CD4-positive, alpha-beta T cell treated with Interleukin-4 for 1 hour (primary cell): ENCODE measurements at regions not wholly inside any gene's neighbourhood (a gene's known extent, or its start where the extent isn't known, plus 50 kb on each side); places are given as distances from the start of the nearest gene placed in this dataset.

ENCODE experiments used
- DNase-seq, 2 donors: peaks; one replicate each; pipeline ENCODE4 v3.0.0-alpha.2; 2020 to 2022

DNA sequence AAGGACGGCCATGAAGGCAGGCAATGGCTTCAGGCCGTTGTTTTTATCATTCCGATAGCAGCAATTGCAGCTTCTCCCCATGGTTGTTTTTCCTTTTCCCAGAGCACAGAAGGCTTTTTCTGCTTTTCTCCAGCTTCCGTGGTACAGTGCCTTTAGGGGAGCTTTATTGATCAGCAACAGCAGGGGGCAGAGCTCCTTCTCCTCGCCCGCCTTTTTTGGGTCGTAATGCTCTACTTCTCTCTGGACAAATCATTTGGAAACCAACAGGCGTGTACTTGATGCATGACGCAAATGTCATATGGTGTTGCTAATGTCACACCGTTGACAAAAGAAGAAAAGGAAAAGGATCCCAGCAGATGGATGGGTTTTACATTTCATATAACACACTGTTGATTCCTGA, 79.7 kb upstream of the SNRK start:
- no peak for DNase-seq

DNA sequence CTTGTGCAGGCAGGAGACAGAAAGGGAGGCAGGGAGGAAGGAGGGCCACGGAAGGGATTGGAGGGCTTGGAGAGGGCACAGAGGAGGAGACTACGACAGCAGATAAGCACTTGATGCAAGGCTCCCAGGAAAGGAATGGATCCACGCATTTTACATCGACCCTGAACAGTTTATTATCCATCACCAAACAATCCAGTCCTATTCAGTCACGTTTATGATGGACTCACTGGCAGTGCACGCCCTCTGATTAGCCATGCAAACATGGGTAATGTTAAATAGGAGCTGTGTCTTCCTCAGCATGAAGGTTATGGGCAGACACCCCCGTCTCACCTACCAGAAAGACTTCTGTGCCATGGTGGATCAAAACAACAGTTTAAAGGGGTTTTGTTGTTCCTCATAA, 80.2 kb upstream of the SNRK start:
- DNase-seq = no peak

- DNase-seq = no peak
Measured at GRCh38 chr3:43203022-43203421, 83.3 kb upstream of the SNRK start.

- no peak for DNase-seq
Measured at GRCh38 chr3:43201581-43201980, 84.8 kb upstream of the SNRK start.

DNA sequence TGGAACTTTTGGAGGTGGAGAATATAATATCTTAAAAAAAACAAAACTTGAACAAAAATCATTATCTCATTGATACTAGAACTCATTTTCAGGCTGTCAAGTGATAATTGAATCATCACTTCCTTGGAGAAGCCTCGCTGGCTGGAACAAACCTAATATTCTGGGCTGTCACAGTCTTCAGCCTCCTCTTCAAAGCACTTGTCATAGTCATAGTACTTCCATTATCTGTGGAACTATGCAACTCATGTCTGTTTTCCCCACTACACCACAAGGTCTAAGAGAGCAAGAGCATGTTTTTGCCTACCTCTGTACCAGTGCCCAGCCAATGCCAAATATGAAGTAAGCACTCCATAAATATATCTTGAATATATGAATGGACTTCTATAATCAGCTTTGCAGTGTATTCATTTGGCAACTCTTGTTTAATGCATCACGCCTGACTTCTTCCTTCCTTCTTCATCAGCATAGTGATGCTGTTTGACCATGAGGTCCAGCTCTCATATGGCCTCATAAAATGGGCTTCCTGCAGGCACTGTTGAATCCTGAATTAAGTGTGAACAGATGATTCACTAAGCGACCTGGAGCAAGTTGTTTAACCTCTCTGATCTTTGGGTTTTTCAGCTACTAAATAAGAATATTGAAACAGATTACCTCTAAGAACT, 86.6 kb upstream of the SNRK start:
- no peak for DNase-seq

DNA sequence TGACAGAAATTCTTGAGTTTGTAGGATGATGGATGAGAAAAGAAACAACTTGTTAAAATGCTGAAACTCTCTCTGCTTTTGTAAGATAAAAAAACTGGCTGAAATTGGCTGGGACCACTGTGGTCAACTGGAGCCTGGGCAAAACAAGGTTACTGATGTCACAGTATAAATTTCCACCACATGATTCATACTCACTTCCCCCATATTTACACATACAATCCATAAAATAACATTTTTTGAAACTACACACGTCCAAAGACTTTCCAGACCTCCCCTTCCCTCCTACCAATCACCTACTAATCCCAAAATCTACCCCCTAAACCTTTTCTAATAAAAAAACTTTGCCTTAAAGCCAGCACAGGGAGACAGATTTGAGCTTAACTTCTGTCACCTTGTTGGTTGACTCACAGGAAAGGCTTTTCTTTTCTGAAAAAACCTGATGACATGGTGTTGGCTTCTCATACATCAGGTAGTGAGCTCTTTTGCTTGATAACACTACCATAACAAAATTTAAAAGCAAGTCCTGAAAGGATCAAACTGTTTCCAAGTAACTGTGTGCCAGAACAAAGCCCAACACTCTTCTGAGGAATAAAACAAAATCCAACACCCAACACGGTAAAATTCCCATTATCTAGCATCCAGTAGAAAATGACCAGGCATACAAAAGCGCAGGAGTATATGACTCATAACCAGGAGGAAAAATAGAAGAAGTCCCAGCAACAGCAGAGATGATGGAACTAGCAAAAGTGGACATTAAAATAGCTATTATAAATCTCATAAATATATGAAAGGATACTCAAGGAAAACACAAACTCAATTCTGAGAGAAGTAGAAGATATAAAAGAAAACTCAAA, 87.3 kb upstream of the SNRK start:
- DNase-seq = no peak

DNA sequence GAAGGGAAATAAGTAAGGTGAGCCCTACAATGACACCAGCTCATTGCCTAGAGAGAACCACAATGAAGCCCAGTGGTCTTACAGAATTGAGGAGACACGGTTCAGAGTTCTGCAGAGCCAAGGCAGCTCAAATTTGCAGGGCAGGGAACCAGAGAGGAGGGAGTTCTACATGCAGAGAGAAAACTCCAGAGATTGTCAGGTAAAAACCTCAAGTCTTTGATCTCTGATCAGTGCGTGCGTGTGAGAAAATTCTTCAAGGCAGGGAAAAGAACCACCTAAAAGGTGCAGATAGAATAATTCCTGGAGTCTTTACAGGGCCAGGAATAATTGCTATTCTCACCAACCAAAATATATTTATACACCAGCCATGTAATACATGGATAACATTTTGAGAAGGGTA, 88.0 kb upstream of the SNRK start:
- no peak for DNase-seq

- no peak for DNase-seq
Measured at GRCh38 chr3:43197181-43197580, 89.2 kb upstream of the SNRK start.

- DNase-seq = no peak
Measured at GRCh38 chr3:43196721-43197120, 89.6 kb upstream of the SNRK start.

- DNase-seq = no peak
Measured at GRCh38 chr3:43195115-43195498, 89.2 kb upstream of the POMGNT2 start.

GRCh38 chr3:43194490-43195114, 88.7 kb upstream of the POMGNT2 start:
- peak; percentile 39 to 51 for DNase-seq

DNA sequence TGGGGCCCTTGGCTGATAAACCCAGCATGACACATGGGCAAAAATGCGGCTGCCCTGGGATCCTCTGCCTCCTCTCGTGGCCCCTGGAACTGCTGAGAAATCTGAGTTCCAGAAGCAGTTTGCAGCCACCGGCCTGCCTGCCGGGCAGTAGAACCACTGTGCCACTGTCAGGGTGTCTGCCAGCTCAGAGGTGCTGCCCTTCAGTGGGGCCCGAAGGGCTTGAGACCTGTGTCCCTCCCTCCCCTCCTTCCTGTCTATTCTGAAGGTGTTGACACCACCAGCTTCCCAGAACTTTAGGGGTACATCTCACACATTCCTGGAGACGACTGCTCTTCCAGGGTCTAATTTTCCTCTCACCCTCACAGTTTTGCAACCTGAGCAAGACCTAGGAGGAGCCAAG, 88.2 kb upstream of the POMGNT2 start:
- no peak for DNase-seq

DNA sequence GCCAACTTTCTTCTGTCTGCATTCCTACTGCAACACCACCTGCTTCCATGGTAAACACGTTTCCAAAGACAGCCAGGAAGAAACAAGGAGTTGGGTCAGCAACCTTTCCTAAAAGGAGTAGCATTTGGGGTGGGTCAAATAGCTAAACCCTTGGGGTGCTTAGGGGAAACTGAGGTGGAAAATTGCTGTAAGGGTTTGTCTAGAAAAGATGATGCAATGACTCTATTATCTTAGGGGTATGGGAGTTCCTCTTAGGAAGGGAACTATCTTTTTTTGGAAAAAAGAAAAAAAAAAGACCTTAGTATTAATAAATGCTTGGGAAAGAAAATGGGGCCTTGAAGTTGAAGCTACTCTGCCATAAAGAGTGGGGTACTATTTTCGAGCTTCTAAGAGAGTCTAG, 86.1 kb upstream of the POMGNT2 start:
- no peak for DNase-seq

GRCh38 chr3:43191116-43191515, 85.2 kb upstream of the POMGNT2 start:
- no peak for DNase-seq

- no peak for DNase-seq
Measured at GRCh38 chr3:43190670-43191069, 84.8 kb upstream of the POMGNT2 start.

- no peak for DNase-seq
Measured at GRCh38 chr3:43187836-43188479, 82.1 kb upstream of the POMGNT2 start.

GRCh38 chr3:43185983-43186314, 80.1 kb upstream of the POMGNT2 start:
- DNase-seq = no peak

DNA sequence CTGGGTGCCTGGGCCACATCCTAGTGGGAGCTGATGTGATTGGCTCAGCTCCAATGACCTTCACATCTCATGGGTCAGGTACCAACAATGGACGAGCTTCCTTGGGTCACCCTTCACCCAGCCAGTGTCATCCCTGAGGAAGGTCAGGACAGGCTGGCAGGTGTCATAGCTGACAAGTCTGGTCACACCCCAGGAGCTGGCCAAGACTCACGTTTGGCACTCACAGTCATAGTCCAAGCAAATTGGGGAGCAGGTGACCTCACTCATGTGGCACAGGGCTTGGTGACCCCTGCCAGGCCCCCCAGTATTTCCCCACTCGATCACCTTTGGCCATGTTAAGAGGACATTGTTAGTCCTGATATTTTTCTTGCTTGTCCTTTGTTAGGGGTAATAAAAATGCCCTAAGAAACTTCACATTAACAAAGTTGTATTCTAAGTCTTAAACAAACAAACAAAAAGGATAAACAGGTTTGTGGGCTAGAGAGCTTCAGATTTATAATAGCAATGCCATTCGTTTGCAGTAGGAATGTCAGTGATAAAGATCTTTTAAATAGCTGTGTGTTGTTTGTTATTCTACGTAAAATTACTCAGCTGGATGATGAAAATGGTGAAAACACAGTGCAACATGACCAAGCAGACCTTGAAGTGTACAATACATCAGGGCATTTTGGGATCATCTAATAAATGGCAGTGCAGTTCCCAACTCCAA, 79.5 kb upstream of the POMGNT2 start:
- DNase-seq = no peak

- DNase-seq = no peak
Measured at GRCh38 chr3:43183456-43183855, 77.6 kb upstream of the POMGNT2 start.

DNA sequence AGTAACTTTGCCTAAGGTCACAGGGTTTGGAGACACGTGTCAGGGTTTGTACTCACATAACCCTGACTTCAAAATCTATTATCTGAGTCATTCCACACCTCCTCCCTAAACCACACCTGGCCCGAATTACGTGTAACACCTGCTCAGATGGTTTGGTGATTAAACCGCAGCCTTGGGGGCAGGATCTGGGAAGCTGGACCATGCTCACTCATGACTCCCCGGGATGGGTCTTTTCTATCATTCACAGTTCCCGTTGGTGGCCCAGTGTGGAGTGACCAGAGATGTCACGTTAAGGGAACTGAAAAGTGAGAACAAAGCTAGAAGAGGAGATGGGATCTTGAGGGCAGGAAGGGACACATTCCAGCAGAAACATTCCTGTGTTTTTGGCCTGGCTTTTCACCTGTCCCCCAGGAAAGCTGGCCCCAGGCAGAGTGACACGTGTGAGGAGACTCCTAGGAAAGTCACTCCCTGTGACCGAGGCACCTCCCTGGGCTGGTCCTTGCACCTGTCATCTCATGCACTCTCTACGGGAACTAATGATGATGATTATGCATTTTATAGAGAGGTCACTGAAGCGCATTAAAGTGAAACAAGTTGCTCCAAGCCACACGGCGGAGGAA, 75.4 kb upstream of the POMGNT2 start:
- DNase-seq = peak; percentile 47 to 56

DNA sequence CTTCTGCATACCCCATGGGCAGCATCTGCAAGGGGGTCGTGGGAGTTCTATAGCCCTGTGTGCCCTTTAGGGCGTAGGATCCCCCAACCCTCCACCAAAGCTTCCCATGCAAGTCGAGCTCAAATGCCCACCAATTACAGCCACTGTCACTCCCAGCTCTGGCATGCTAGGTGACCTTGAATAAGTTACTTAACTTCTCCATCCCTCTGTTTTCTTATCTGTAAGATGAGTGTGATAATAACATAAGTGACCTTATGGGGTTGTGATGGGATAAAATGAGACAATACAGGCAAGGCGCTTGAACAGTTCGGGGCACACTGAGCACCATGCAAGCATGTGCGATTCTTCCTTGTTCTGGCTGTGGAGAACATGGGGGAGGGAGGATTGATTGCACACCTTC, 74.8 kb upstream of the POMGNT2 start:
- DNase-seq = no peak

DNA sequence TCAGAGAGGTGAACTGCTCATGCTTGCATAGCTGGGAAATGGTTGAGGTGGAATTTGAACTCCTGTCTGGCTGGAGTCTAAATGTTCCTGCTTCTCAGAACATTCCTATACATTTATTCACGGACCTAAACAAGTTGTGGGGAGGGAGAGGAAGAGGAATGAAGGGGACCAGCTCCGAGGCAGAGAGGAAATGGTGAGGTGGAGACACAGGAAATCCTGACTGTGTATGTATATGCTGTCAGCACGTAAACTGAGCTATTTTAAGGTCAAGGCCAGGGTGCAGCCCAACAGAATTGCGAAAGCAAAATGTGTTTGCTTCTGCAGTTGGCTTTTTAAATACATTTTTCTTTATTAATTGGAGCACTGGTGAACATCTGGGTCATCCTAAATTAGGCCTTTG, 74.1 kb upstream of the POMGNT2 start:
- DNase-seq = peak; percentile 62 to 64
